Tibial nerve (tissue), 4 donors: ENCODE measurements at regions not wholly inside any gene's neighbourhood (a gene's known extent, or its start where the extent isn't known, plus 50 kb on each side); places are given as distances from the start of the nearest gene placed in this dataset.

Experiments
- EP300 ChIP-seq, 2 donors: sonication (generic); formaldehyde crosslinking; IDR thresholded peaks; one replicate each; pipeline ENCODE4 v1.6.1; 2017; ENCODE audit warnings: antibody characterized with exemption in 2 of 2, mild to moderate bottlenecking in 1 of 2
- TF ChIP-seq, protein P1 (sequence below), 5 experiments: fragments of 200-600 bp in 3 of 5; fragments of 450-650 bp in 2 of 5; sonication (generic) in 3 of 5; IDR thresholded peaks; one replicate each; pipeline ENCODE4 v1.5.1; 2016 to 2019; ENCODE audit warnings: antibody characterized with exemption in 5 of 5, mild to moderate bottlenecking in 3 of 5, moderate library complexity in 2 of 5

- TF ChIP-seq, protein P1, sequence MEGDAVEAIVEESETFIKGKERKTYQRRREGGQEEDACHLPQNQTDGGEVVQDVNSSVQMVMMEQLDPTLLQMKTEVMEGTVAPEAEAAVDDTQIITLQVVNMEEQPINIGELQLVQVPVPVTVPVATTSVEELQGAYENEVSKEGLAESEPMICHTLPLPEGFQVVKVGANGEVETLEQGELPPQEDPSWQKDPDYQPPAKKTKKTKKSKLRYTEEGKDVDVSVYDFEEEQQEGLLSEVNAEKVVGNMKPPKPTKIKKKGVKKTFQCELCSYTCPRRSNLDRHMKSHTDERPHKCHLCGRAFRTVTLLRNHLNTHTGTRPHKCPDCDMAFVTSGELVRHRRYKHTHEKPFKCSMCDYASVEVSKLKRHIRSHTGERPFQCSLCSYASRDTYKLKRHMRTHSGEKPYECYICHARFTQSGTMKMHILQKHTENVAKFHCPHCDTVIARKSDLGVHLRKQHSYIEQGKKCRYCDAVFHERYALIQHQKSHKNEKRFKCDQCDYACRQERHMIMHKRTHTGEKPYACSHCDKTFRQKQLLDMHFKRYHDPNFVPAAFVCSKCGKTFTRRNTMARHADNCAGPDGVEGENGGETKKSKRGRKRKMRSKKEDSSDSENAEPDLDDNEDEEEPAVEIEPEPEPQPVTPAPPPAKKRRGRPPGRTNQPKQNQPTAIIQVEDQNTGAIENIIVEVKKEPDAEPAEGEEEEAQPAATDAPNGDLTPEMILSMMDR (IDR thresholded peaks at IDR 0.05) = no peak
- TF ChIP-seq EP300 (IDR thresholded peaks at IDR 0.05) = no peak
Measured at GRCh38 chr2:59019566-59020159, 778.5 kb upstream of the FANCL start.
